ENCODE measurements at regions not wholly inside any gene's neighbourhood (a gene's known extent, or its start where the extent isn't known, plus 50 kb on each side); places are given as distances from the start of the nearest gene placed in this dataset.

DNA sequence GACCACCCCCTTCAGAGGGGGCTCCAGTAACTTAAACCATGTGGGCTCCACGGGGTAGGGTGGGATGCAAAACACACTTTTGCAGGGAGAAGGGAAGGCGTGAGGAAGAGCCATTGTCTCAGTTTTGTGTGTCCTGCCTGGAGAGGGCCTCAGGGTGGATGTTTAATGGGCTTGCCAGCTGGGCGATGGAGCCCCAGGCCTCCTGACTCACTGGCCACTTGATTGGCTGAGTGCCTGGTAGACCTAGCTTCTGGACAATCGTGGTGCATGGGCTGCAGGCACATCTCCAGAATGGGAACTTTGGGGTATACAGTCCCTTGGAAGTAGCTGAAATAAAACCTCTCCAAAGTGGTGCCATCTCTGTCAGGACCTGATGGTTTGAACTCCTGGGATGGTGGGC is 118.3 kb upstream of the MRPS22 start:
- Histone ChIP-seq H3K27ac (ENCODE audit: low read depth, low read length) (no peak overlapping the region), H3K4me3 (ENCODE audit: low read depth, low read length) (no peak overlapping the region), H3K27me3 (ENCODE audit: control insufficient read depth, insufficient read depth, low read length) (peaks cover 2% of the 10 kb centered on the region), H3K9me3 (ENCODE audit: control insufficient read depth, insufficient read depth, low read length) (no peaks in the 10 kb centered on the region)
- ChIA-PET CTCF (no interaction called here), POLR2A (interaction anchor here (0.5 kb wide), 1 partner anchor 457 kb away, joined by 4 read pairs; no protein-coding TSS in a partner anchor)
- TF ChIP-seq, protein P1, sequence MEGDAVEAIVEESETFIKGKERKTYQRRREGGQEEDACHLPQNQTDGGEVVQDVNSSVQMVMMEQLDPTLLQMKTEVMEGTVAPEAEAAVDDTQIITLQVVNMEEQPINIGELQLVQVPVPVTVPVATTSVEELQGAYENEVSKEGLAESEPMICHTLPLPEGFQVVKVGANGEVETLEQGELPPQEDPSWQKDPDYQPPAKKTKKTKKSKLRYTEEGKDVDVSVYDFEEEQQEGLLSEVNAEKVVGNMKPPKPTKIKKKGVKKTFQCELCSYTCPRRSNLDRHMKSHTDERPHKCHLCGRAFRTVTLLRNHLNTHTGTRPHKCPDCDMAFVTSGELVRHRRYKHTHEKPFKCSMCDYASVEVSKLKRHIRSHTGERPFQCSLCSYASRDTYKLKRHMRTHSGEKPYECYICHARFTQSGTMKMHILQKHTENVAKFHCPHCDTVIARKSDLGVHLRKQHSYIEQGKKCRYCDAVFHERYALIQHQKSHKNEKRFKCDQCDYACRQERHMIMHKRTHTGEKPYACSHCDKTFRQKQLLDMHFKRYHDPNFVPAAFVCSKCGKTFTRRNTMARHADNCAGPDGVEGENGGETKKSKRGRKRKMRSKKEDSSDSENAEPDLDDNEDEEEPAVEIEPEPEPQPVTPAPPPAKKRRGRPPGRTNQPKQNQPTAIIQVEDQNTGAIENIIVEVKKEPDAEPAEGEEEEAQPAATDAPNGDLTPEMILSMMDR (IDR thresholded peaks at IDR 0.05; ENCODE audit: low read depth, low read length): no peak
- no peak for DNase-seq (ENCODE audit: low read depth, low spot score)

DNA sequence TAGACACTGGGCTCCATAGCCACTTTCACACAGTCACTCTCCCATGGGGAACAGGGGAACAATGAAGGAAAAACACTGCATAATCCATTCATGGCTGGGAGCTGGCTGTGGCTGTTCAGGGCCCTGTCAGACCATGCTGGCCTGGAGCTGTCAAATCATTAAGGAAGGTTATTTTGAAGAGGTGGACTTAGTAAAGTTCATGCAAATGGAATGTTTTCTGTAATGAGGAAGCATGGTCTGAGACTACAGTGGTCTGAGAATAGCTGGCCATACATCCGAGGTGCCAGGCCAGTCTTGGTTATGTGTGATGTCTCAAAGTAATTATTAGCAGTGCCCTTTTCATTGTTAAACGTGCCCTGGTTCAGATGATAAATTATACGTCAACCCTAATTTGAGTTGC is 117.1 kb upstream of the MRPS22 start:
- Histone ChIP-seq H3K27me3 (ENCODE audit: control insufficient read depth, insufficient read depth, low read length) (peaks cover 5% of the 10 kb centered on the region), H3K9me3 (ENCODE audit: control insufficient read depth, insufficient read depth, low read length) (no peaks in the 10 kb centered on the region), H3K27ac (ENCODE audit: low read depth, low read length) (no peak overlapping the region), H3K4me3 (ENCODE audit: low read depth, low read length) (no peak overlapping the region)
- CTCF ChIA-PET: no interaction called here
- no peak for DNase-seq (ENCODE audit: low read depth, low spot score)
- TF ChIP-seq, protein P1 (IDR thresholded peaks at IDR 0.05; ENCODE audit: low read depth, low read length): no peak
- POLR2A ChIA-PET: no interaction called here

DNA sequence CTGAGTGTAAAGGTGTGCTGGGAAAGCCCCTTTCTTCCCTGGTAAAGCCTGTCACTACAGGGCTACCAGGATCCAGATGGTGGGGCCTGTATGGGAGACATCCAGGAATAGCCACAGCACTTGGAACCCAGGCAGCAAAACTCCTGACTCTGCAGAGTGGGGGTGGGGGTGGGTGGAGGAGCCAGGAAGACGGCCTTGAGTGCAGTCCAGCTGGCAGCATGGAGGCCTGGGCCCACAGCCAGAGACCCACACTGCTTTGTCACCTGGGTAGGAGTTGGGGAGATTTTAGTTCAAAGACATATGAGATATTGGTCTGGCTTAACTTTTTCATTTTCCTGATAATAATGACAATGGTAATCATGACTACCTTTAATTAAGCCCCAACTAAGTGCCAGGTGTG is 116.7 kb upstream of the MRPS22 start:
- ChIA-PET POLR2A (no interaction called here), CTCF (no interaction called here)
- Histone ChIP-seq H3K4me3 (ENCODE audit: low read depth, low read length) (no peak overlapping the region), H3K27ac (ENCODE audit: low read depth, low read length) (no peak overlapping the region), H3K9me3 (ENCODE audit: control insufficient read depth, insufficient read depth, low read length) (no peaks in the 10 kb centered on the region), H3K27me3 (ENCODE audit: control insufficient read depth, insufficient read depth, low read length) (peaks cover 5% of the 10 kb centered on the region)
- TF ChIP-seq, protein P1 (IDR thresholded peaks at IDR 0.05; ENCODE audit: low read depth, low read length): no peak
- no peak for DNase-seq (ENCODE audit: low read depth, low spot score)

DNA sequence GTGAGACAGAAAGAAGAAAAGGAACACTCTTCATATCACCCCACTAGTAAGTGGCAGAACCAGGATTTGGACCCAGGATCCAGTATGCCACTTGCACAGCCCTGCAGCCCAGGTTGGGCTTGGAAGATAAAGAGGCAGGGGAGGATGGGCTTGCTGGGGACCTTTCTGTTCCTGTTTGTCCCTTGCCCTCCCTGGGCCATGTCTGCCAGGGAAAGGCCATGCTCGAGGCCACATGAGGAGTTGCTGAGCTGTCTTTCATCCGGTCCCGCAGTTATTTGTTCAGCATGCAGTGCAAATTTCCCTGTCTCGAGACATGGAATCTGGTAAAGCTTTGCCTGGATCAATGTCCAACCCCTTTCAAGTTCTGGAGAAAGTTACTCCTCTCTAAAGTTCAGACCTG is 116.0 kb upstream of the MRPS22 start:
- ChIA-PET CTCF (no interaction called here), POLR2A (no interaction called here)
- no peaks in the 10 kb centered on the region for H3K9me3 ChIP-seq (ENCODE audit: control insufficient read depth, insufficient read depth, low read length)
- H3K27me3 ChIP-seq (ENCODE audit: control insufficient read depth, insufficient read depth, low read length): peaks cover 5% of the 10 kb centered on the region
- no peak overlapping the region for H3K4me3 ChIP-seq (ENCODE audit: low read depth, low read length)
- TF ChIP-seq, protein P1 (IDR thresholded peaks at IDR 0.05; ENCODE audit: low read depth, low read length): no peak
- no peak for DNase-seq (ENCODE audit: low read depth, low spot score)
- H3K27ac ChIP-seq (ENCODE audit: low read depth, low read length): no peak overlapping the region

DNA sequence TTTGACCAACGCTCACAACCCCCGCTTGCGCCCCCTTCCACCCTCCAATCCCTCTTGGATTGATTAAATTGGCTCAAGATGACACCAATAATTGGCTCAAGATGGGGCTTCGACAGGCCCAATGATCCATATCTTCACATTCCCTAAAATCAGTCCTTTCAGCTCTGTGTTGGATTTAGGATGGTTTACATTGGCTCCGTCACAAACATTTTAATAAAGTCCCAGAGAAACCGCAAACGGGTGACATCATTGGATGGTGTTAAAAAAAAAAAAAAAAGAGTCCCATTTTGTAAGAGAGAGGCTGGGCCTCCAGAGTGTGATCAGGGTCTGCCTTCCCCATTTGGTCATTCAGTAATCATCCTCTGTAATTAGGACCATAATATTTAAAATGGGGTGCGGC is 113.4 kb upstream of the MRPS22 start:
- Histone ChIP-seq H3K9me3 (ENCODE audit: control insufficient read depth, insufficient read depth, low read length) (no peaks in the 10 kb centered on the region), H3K4me3 (ENCODE audit: low read depth, low read length) (no peak overlapping the region), H3K27me3 (ENCODE audit: control insufficient read depth, insufficient read depth, low read length) (peaks cover 5% of the 10 kb centered on the region), H3K27ac (ENCODE audit: low read depth, low read length) (no peak overlapping the region)
- POLR2A ChIA-PET: interaction anchor here (0.7 kb wide), 1 partner anchor 34 kb away, joined by 8 read pairs; no protein-coding TSS in a partner anchor
- CTCF ChIA-PET: interaction anchor here (1.0 kb wide), 1 partner anchor 98 kb away, joined by 4 read pairs; no protein-coding TSS in a partner anchor
- TF ChIP-seq, protein P1 (IDR thresholded peaks at IDR 0.05; ENCODE audit: low read depth, low read length): no peak
- DNase-seq (ENCODE audit: low read depth, low spot score): no peak

Data from AG04450 (cell line).